GM12878 (cell line): ENCODE measurements at regions not wholly inside any gene's neighbourhood (a gene's known extent, or its start where the extent isn't known, plus 50 kb on each side); places are given as distances from the start of the nearest gene placed in this dataset.

Source experiments
- LARP7 ChIP-seq: fragments of 450-650 bp; IDR thresholded peaks from 2 replicates; pipeline ENCODE4 v1.6.1; 2017; ENCODE audit warnings: mild to moderate bottlenecking
- NFYB ChIP-seq: IDR thresholded peaks from 2 replicates; pipeline ENCODE4 v1.6.1; 2011; ENCODE audit warnings: low read depth, mild to moderate bottlenecking, low read length, improper control_type of control experiment, moderate library complexity; ENCODE audit not compliant: insufficient read depth
- NKRF ChIP-seq: fragments of 450-650 bp; conservative IDR thresholded peaks from 2 replicates; pipeline ENCODE4 v1.6.1; 2017; ENCODE audit warnings: mild to moderate bottlenecking, moderate library complexity
- SMARCA5 ChIP-seq: fragments of 450-650 bp; IDR thresholded peaks from 2 replicates; pipeline ENCODE4 v1.6.1; 2017; ENCODE audit warnings: mild to moderate bottlenecking
- TF ChIP-seq, protein P1 (sequence below): IDR thresholded peaks from 2 replicates; pipeline ENCODE4 v1.6.1; 2012; ENCODE audit warnings: low read length, inconsistent platforms
- TF ChIP-seq, protein P2 (sequence below): fragments of 150-350 bp; IDR thresholded peaks from 2 replicates; pipeline ENCODE4 v1.6.1; 2014; ENCODE audit warnings: mild to moderate bottlenecking, low read depth, low read length
- TF ChIP-seq, protein P3 (sequence below): fragments of 450-650 bp; IDR thresholded peaks from 2 replicates; pipeline ENCODE4 v1.6.1; 2017; ENCODE audit warnings: mild to moderate bottlenecking, low read depth, inconsistent platforms; ENCODE audit not compliant: poor library complexity, severe bottlenecking
- TF ChIP-seq, protein P4 (sequence below), 3 experiments: IDR thresholded peaks in 2 of 3; conservative IDR thresholded peaks in 1 of 3; 2 replicates each; pipeline ENCODE4 v1.5.1; 2011; ENCODE audit warnings: low read depth in 3 of 3, low read length in 3 of 3, mild to moderate bottlenecking in 3 of 3, control low read depth in 2 of 3, moderate library complexity in 2 of 3, inconsistent platforms in 1 of 3, mixed read lengths in 1 of 3; ENCODE audit not compliant: control insufficient read depth in 2 of 3, insufficient read depth in 1 of 3; ENCODE audit errors: extremely low read depth in 1 of 3

GRCh38 chr10:118843647-118844265 is 89.0 kb upstream of the CACUL1 start (continued):
- TF ChIP-seq, protein P1, sequence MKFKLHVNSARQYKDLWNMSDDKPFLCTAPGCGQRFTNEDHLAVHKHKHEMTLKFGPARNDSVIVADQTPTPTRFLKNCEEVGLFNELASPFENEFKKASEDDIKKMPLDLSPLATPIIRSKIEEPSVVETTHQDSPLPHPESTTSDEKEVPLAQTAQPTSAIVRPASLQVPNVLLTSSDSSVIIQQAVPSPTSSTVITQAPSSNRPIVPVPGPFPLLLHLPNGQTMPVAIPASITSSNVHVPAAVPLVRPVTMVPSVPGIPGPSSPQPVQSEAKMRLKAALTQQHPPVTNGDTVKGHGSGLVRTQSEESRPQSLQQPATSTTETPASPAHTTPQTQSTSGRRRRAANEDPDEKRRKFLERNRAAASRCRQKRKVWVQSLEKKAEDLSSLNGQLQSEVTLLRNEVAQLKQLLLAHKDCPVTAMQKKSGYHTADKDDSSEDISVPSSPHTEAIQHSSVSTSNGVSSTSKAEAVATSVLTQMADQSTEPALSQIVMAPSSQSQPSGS, result no peak
- TF ChIP-seq, protein P2, sequence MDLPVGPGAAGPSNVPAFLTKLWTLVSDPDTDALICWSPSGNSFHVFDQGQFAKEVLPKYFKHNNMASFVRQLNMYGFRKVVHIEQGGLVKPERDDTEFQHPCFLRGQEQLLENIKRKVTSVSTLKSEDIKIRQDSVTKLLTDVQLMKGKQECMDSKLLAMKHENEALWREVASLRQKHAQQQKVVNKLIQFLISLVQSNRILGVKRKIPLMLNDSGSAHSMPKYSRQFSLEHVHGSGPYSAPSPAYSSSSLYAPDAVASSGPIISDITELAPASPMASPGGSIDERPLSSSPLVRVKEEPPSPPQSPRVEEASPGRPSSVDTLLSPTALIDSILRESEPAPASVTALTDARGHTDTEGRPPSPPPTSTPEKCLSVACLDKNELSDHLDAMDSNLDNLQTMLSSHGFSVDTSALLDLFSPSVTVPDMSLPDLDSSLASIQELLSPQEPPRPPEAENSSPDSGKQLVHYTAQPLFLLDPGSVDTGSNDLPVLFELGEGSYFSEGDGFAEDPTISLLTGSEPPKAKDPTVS, result no peak
- TF ChIP-seq LARP7 (no peak), SMARCA5 (no peak), NFYB (no peak), NKRF (no peak)
- TF ChIP-seq, protein P3, sequence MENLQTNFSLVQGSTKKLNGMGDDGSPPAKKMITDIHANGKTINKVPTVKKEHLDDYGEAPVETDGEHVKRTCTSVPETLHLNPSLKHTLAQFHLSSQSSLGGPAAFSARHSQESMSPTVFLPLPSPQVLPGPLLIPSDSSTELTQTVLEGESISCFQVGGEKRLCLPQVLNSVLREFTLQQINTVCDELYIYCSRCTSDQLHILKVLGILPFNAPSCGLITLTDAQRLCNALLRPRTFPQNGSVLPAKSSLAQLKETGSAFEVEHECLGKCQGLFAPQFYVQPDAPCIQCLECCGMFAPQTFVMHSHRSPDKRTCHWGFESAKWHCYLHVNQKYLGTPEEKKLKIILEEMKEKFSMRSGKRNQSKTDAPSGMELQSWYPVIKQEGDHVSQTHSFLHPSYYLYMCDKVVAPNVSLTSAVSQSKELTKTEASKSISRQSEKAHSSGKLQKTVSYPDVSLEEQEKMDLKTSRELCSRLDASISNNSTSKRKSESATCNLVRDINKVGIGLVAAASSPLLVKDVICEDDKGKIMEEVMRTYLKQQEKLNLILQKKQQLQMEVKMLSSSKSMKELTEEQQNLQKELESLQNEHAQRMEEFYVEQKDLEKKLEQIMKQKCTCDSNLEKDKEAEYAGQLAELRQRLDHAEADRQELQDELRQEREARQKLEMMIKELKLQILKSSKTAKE, result no peak
- TF ChIP-seq, protein P4, sequence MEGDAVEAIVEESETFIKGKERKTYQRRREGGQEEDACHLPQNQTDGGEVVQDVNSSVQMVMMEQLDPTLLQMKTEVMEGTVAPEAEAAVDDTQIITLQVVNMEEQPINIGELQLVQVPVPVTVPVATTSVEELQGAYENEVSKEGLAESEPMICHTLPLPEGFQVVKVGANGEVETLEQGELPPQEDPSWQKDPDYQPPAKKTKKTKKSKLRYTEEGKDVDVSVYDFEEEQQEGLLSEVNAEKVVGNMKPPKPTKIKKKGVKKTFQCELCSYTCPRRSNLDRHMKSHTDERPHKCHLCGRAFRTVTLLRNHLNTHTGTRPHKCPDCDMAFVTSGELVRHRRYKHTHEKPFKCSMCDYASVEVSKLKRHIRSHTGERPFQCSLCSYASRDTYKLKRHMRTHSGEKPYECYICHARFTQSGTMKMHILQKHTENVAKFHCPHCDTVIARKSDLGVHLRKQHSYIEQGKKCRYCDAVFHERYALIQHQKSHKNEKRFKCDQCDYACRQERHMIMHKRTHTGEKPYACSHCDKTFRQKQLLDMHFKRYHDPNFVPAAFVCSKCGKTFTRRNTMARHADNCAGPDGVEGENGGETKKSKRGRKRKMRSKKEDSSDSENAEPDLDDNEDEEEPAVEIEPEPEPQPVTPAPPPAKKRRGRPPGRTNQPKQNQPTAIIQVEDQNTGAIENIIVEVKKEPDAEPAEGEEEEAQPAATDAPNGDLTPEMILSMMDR (IDR thresholded peaks at IDR 0.05 in 2 of 3, conservative IDR thresholded peaks at IDR 0.05 in 1 of 3; ENCODE audit: control insufficient read depth in 2 of 3, extremely low read depth in 1 of 3, insufficient read depth in 1 of 3, low read depth in 3 of 3, low read length in 3 of 3), result no peak
